ENCODE measurements at regions not wholly inside any gene's neighbourhood (a gene's known extent, or its start where the extent isn't known, plus 50 kb on each side); places are given as distances from the start of the nearest gene placed in this dataset.

- no peak for TF ChIP-seq POLR2A (IDR thresholded peaks at IDR 0.05; ENCODE audit: low read depth, low read length)
- TF ChIP-seq TAF1 (IDR thresholded peaks at IDR 0.05; ENCODE audit: borderline replicate concordance, low read depth, low read length) = no peak
Measured at GRCh38 chr4:120498678-120499077, 423.8 kb downstream of the PRDM5 start.

All from GM12892 (cell line).